ENCODE measurements at regions not wholly inside any gene's neighbourhood (a gene's known extent, or its start where the extent isn't known, plus 50 kb on each side); places are given as distances from the start of the nearest gene placed in this dataset.

GRCh38 chr1:95744731-95745130 lies 510.7 kb downstream of the RWDD3 start:
- TF ChIP-seq CTCF (IDR thresholded peaks at IDR 0.05; ENCODE audit: insufficient read depth, low read depth, low read length): no peak
- TF ChIP-seq EZH2 (IDR thresholded peaks at IDR 0.05; ENCODE audit: insufficient read depth, low read length): no peak

Data from astrocyte (in vitro differentiated cells and primary cell).